HepG2 (cell line): ENCODE measurements at regions not wholly inside any gene's neighbourhood (a gene's known extent, or its start where the extent isn't known, plus 50 kb on each side); places are given as distances from the start of the nearest gene placed in this dataset.

Experiments
- ATAC-seq: fragments of 200-7000 bp; cut with Tn5 transposase; 3 replicates; pipeline ENCODE4 v1.9.1; 2020; ENCODE audit warnings: mild to moderate bottlenecking, moderate library complexity
- BruUV-seq: library from RNA; stranded (reverse); fragments of 400-500 nt; replicated peaks from 2 replicates; lab custom pipeline; 2021; lab: Mats Ljungman, UMichigan
- CTCF ChIA-PET: fragments of 300-600 bp; formaldehyde crosslinking; extraction: SDS; loops from one replicate; lab custom pipeline; 2021; ENCODE audit warnings: low total read pairs, inconsistent platforms, low intra/inter-chr PET ratio; lab: Yijun Ruan, JAX
- POLR2A ChIA-PET: fragments of 350-600 bp; sonication (Branson Sonifier 250); formaldehyde crosslinking; loops from one replicate; lab custom pipeline; 2020; ENCODE audit warnings: antibody characterized with exemption, inconsistent platforms; lab: Yijun Ruan, JAX
- DNase-seq: peaks from one replicate; pipeline ENCODE4 v3.0.0-alpha.2; 2015; ENCODE audit warnings: low spot score
- FAIRE-seq: peaks from 3 replicates; lab custom pipeline; 2011; peaks lifted over from hg19 to GRCh38; lab: Jason Lieb, UNC
- H2AFZ ChIP-seq: one replicate; pipeline ENCODE4 v1.6.1; 2011; ENCODE audit warnings: low read length, inconsistent platforms
- H3K27ac ChIP-seq: fragments of 300-600 bp; 3 replicates; pipeline ENCODE4 v1.8.0; 2011; ENCODE audit warnings: mixed run types, mild to moderate bottlenecking, mixed read lengths, low read length, inconsistent platforms; ENCODE audit not compliant: insufficient read depth; ENCODE audit errors: extremely low read length
- H3K27me3 ChIP-seq, 2 experiments: fragments of 200-600 bp in 1 of 2; 2 replicates in 1 of 2; 3 replicates in 1 of 2; pipeline versions ENCODE4 v1.6.0 to v1.8.0; 2011; ENCODE audit warnings: low read length in 2 of 2, mild to moderate bottlenecking in 2 of 2, moderate library complexity in 2 of 2, inconsistent platforms in 1 of 2; ENCODE audit not compliant: insufficient read depth in 2 of 2, control insufficient read depth in 1 of 2
- H3K36me3 ChIP-seq, 2 experiments: fragments of 200-600 bp in 1 of 2; replicated peaks in 1 of 2; 2 replicates in 1 of 2; 3 replicates in 1 of 2; pipeline versions ENCODE4 v1.5.1 to v1.8.0; 2011; ENCODE audit warnings: low read length in 2 of 2, inconsistent platforms in 1 of 2; ENCODE audit not compliant: insufficient read depth in 2 of 2, control insufficient read depth in 1 of 2
- H3K4me1 ChIP-seq: 2 replicates; pipeline ENCODE4 v1.5.1; 2012; ENCODE audit warnings: low read length, inconsistent platforms; ENCODE audit not compliant: insufficient read depth
- H3K4me2 ChIP-seq: 2 replicates; pipeline ENCODE4 v1.6.0; 2011; ENCODE audit warnings: low read depth, low read length, inconsistent platforms
- H3K4me3 ChIP-seq, 3 experiments: fragments of 200-600 bp in 1 of 3; sonication (generic), shearing (Covaris generic) in 1 of 3; replicated peaks in 1 of 3; 2 replicates each; pipeline ENCODE4 v1.5.1; 2011 to 2016; ENCODE audit warnings: low read length in 3 of 3, inconsistent platforms in 2 of 3, low read depth in 2 of 3, mild to moderate bottlenecking in 2 of 3, control low read depth in 1 of 3, mixed read lengths in 1 of 3; ENCODE audit not compliant: insufficient read depth in 1 of 3
- H3K79me2 ChIP-seq: one replicate; pipeline ENCODE4 v1.6.1; 2011; ENCODE audit warnings: low read length, inconsistent platforms; ENCODE audit not compliant: insufficient read depth
- H3K9ac ChIP-seq: 2 replicates; pipeline ENCODE4 v1.6.0; 2011; ENCODE audit warnings: mild to moderate bottlenecking, low read depth, low read length, inconsistent platforms; ENCODE audit not compliant: insufficient read depth
- H3K9me3 ChIP-seq: 2 replicates; pipeline ENCODE4 v1.5.1; 2012; ENCODE audit warnings: mild to moderate bottlenecking, low read length
- H4K20me1 ChIP-seq: 2 replicates; pipeline ENCODE4 v1.6.0; 2011; ENCODE audit warnings: inconsistent platforms, mild to moderate bottlenecking, low read length, moderate library complexity; ENCODE audit not compliant: insufficient read depth
- AGO1 ChIP-seq: fragments of 200-400 bp; formaldehyde crosslinking; IDR thresholded peaks from 2 replicates; pipeline ENCODE4 v1.6.1; 2017; ENCODE audit warnings: mild to moderate bottlenecking, low read depth, low read length, moderate library complexity; ENCODE audit not compliant: poor library complexity, severe bottlenecking
- ARID5B ChIP-seq: IDR thresholded peaks from 2 replicates; pipeline ENCODE4 v1.4.0; 2020; ENCODE audit warnings: mild to moderate bottlenecking, missing genetic modification reagents
- CCDC6 ChIP-seq: sonication (generic); formaldehyde crosslinking; IDR thresholded peaks from 2 replicates; pipeline ENCODE4 v1.8.1; 2022; ENCODE audit warnings: mild to moderate bottlenecking, missing genetic modification reagents, moderate library complexity
- MBD4 ChIP-seq: IDR thresholded peaks from 2 replicates; pipeline ENCODE4 v1.6.1; 2012; ENCODE audit warnings: low read length, inconsistent platforms, borderline replicate concordance
- MED13 ChIP-seq: sonication (generic); formaldehyde crosslinking; IDR thresholded peaks from 2 replicates; pipeline ENCODE4 v1.5.0; 2020; ENCODE audit warnings: missing genetic modification reagents
- NFAT5 ChIP-seq: sonication (generic); formaldehyde crosslinking; IDR thresholded peaks from 2 replicates; pipeline ENCODE4 v1.4.0; 2020; ENCODE audit warnings: missing genetic modification reagents
- NFATC3 ChIP-seq: sonication (generic); formaldehyde crosslinking; IDR thresholded peaks from 2 replicates; pipeline ENCODE4 v1.5.1; 2020; ENCODE audit warnings: mild to moderate bottlenecking, missing genetic modification reagents
- TARDBP ChIP-seq: sonication (generic); formaldehyde crosslinking; IDR thresholded peaks from 2 replicates; pipeline ENCODE4 v1.8.0; 2022; ENCODE audit warnings: mild to moderate bottlenecking, missing genetic modification reagents
- ZMAT3 ChIP-seq: sonication (generic); formaldehyde crosslinking; conservative IDR thresholded peaks from 2 replicates; pipeline ENCODE4 v1.7.0; 2021; ENCODE audit warnings: missing genetic modification reagents
- ZNF501 ChIP-seq: sonication (generic); formaldehyde crosslinking; IDR thresholded peaks from 2 replicates; pipeline ENCODE4 v1.5.1; 2020; ENCODE audit warnings: mild to moderate bottlenecking, moderate library complexity, missing genetic modification reagents
- whole genome bisulfite sequencing: methylation state at CpG from one replicate; pipeline ENCODE4 v1.1.6; 2017; ENCODE audit warnings: low lambda C conversion rate; 5-methylcytosine and 5-hydroxymethylcytosine counted together
- in situ Hi-C: cut with HindIII; loops from 2 replicates; pipeline ENCODE4 v1.10.0; 2017; ENCODE audit warnings: low pct_unique_long_range_greater_than_20kb; ENCODE audit not compliant: extremely low pct_ligation_motif_present
- intact Hi-C: fragments of 100-400 bp; cut with micrococcal nuclease; formaldehyde crosslinking; loops from one replicate; pipeline ENCODE4 v1.10.0; 2022; ENCODE audit not compliant: unreplicated experiment
- TF ChIP-seq, protein P1 (sequence below): sonication (generic); formaldehyde crosslinking; conservative IDR thresholded peaks from 2 replicates; pipeline ENCODE4 v1.8.0; 2022; ENCODE audit warnings: low read depth, missing genetic modification reagents
- TF ChIP-seq, protein P2 (sequence below): sonication (generic); formaldehyde crosslinking; IDR thresholded peaks from 2 replicates; pipeline ENCODE4 v1.5.0; 2020; ENCODE audit warnings: mild to moderate bottlenecking, missing genetic modification reagents

- ATAC-seq, result no peak
- intact Hi-C loops (no loop called here), in situ Hi-C loops (no loop called here)
- Histone ChIP-seq H2AFZ (no peak overlapping the region), H3K79me2 (no peaks in the 10 kb centered on the region), H3K4me3 (no peak overlapping the region), H3K36me3 (no peaks in the 10 kb centered on the region), H3K4me1 (no peaks in the 10 kb centered on the region), H3K27ac (no peak overlapping the region), H3K4me2 (no peak overlapping the region), H3K27me3 (no peaks in the 10 kb centered on the region), H3K9ac (no peak overlapping the region), H3K9me3 (peaks cover 96% of the 10 kb centered on the region), H4K20me1 (no peaks in the 10 kb centered on the region)
- 1% methylated on average over 2 of the region's 2 CpGs for WGBS
- ChIA-PET POLR2A (no interaction called here), CTCF (no interaction called here)
- DNase-seq, result no peak
- BruUV-seq, result no TSS peak
- FAIRE-seq, result no peak
- TF ChIP-seq TARDBP (CRISPR knock-in tag) (no peak), CCDC6 (CRISPR knock-in tag) (no peak), AGO1 (no peak), MBD4 (no peak), ARID5B (CRISPR knock-in tag) (no peak), NFATC3 (CRISPR knock-in tag) (no peak), NFAT5 (CRISPR knock-in tag) (no peak), ZMAT3 (CRISPR knock-in tag) (no peak), MED13 (CRISPR knock-in tag) (no peak), ZNF501 (CRISPR knock-in tag) (no peak)
- TF ChIP-seq, protein P1, sequence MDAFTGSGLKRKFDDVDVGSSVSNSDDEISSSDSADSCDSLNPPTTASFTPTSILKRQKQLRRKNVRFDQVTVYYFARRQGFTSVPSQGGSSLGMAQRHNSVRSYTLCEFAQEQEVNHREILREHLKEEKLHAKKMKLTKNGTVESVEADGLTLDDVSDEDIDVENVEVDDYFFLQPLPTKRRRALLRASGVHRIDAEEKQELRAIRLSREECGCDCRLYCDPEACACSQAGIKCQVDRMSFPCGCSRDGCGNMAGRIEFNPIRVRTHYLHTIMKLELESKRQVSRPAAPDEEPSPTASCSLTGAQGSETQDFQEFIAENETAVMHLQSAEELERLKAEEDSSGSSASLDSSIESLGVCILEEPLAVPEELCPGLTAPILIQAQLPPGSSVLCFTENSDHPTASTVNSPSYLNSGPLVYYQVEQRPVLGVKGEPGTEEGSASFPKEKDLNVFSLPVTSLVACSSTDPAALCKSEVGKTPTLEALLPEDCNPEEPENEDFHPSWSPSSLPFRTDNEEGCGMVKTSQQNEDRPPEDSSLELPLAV, result no peak
- TF ChIP-seq, protein P2, sequence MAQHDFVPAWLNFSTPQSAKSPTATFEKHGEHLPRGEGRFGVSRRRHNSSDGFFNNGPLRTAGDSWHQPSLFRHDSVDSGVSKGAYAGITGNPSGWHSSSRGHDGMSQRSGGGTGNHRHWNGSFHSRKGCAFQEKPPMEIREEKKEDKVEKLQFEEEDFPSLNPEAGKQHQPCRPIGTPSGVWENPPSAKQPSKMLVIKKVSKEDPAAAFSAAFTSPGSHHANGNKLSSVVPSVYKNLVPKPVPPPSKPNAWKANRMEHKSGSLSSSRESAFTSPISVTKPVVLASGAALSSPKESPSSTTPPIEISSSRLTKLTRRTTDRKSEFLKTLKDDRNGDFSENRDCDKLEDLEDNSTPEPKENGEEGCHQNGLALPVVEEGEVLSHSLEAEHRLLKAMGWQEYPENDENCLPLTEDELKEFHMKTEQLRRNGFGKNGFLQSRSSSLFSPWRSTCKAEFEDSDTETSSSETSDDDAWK (CRISPR knock-in tag), result no peak
Observed at GRCh38 chr2:116922414-116922813, 892.1 kb upstream of the DDX18 start.
